ENCODE measurements at regions not wholly inside any gene's neighbourhood (a gene's known extent, or its start where the extent isn't known, plus 50 kb on each side); places are given as distances from the start of the nearest gene placed in this dataset.
"Not testable (repeated sequence)": the region's sequence is repeated elsewhere in the genome, so short reads cannot be mapped to it uniquely, and the experiment has no call there.

DNA sequence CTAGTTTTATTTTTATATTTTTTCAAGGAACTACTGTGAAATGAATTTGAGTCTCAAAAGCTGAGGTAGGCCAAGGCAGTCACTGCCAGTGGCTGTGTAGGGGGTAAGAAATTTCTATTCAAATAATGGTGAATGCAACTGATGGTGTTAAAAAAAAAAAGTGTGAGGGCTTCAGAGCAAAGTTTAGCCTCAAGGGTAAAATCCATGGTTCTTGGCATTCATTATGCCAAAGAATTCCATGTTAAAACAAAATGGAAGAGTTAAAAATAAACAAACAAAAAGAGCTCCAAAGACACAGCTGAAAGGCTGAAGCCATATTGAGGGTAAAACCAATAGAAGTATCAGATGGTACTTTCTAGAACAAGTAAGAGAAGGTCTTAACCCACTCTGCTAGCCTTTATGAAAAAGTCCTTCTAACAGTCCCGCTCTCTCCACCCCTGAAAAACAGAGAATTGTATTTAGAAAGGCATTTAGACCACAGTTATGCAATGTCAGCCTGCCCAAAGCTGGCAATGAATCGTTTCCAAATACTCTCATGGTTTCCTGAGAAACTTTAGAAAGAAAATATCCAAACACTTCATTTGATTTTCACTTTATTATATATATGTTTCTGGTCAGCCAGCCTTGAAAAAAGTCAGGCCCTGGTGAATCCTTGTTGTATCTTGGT lies 158.4 kb upstream of the GMNC start:
- TF ChIP-seq, protein P1, sequence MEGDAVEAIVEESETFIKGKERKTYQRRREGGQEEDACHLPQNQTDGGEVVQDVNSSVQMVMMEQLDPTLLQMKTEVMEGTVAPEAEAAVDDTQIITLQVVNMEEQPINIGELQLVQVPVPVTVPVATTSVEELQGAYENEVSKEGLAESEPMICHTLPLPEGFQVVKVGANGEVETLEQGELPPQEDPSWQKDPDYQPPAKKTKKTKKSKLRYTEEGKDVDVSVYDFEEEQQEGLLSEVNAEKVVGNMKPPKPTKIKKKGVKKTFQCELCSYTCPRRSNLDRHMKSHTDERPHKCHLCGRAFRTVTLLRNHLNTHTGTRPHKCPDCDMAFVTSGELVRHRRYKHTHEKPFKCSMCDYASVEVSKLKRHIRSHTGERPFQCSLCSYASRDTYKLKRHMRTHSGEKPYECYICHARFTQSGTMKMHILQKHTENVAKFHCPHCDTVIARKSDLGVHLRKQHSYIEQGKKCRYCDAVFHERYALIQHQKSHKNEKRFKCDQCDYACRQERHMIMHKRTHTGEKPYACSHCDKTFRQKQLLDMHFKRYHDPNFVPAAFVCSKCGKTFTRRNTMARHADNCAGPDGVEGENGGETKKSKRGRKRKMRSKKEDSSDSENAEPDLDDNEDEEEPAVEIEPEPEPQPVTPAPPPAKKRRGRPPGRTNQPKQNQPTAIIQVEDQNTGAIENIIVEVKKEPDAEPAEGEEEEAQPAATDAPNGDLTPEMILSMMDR (conservative IDR thresholded peaks at IDR 0.05; ENCODE audit: low read depth, low read length) = no peak
- Histone ChIP-seq H3K27ac (no peak overlapping the region), H3K4me1 (ENCODE audit: low read depth, poor library complexity, severe bottlenecking) (no peaks in the 10 kb centered on the region), H2AFZ (ENCODE audit: low read depth) (no peak overlapping the region), H4K20me1 (ENCODE audit: insufficient read depth) (no peaks in the 10 kb centered on the region), H3K79me2 (ENCODE audit: insufficient read depth, low read depth) (no peaks in the 10 kb centered on the region), H3K27me3 (ENCODE audit: insufficient read depth, low read depth) (no peaks in the 10 kb centered on the region), H3K36me3 (ENCODE audit: insufficient read depth) (no peaks in the 10 kb centered on the region), H3K4me3 (IDR thresholded peaks at IDR 0.05; ENCODE audit: insufficient read depth, low read depth, low read length) (no peak overlapping the region), H3K4me2 (no peak overlapping the region), H3K9ac (no peak overlapping the region)

- Histone ChIP-seq H3K36me3 (ENCODE audit: insufficient read depth) (no peaks in the 10 kb centered on the region), H3K79me2 (ENCODE audit: insufficient read depth, low read depth) (no peaks in the 10 kb centered on the region), H3K27ac (no peak overlapping the region), H3K9ac (no peak overlapping the region), H3K27me3 (ENCODE audit: insufficient read depth, low read depth) (no peaks in the 10 kb centered on the region), H2AFZ (ENCODE audit: low read depth) (no peak overlapping the region), H3K4me3 (IDR thresholded peaks at IDR 0.05; ENCODE audit: insufficient read depth, low read depth, low read length) (no peak overlapping the region), H4K20me1 (ENCODE audit: insufficient read depth) (no peaks in the 10 kb centered on the region), H3K4me2 (no peak overlapping the region), H3K4me1 (ENCODE audit: low read depth, poor library complexity, severe bottlenecking) (no peaks in the 10 kb centered on the region)
- TF ChIP-seq, protein P1 (conservative IDR thresholded peaks at IDR 0.05; ENCODE audit: low read depth, low read length) = no peak
Measured at GRCh38 chr3:191019855-191020254, 157.4 kb upstream of the GMNC start.

- not testable (repeated sequence) for H3K27me3 ChIP-seq (ENCODE audit: insufficient read depth, low read depth); H3K79me2 ChIP-seq (ENCODE audit: insufficient read depth, low read depth); H2AFZ ChIP-seq (ENCODE audit: low read depth); H3K36me3 ChIP-seq (ENCODE audit: insufficient read depth); H3K4me2 ChIP-seq; H3K27ac ChIP-seq; H3K4me3 ChIP-seq (IDR thresholded peaks at IDR 0.05; ENCODE audit: insufficient read depth, low read depth, low read length); H4K20me1 ChIP-seq (ENCODE audit: insufficient read depth); H3K4me1 ChIP-seq (ENCODE audit: low read depth, poor library complexity, severe bottlenecking); H3K9ac ChIP-seq
Measured at GRCh38 chr3:191015960-191016359, 153.5 kb upstream of the GMNC start.

DNA sequence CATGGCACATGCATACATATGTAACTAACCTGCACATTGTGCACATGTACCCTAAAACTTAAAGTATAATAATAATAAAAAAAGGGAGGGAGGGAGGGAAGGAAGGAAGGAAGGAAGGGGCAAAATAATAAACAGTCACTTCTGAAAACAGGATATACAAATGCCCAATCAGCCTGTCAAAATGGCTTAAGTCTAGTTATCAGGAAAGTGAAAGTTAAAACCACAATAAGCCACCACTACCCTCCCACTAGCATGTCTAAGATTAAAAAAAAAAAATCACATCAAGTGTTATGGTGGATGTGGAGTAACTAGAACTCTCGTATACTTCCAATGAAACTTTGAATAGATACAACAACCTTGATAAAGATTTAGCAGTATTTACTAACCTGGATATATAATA lies 145.6 kb upstream of the GMNC start:
- Histone ChIP-seq H4K20me1 (ENCODE audit: insufficient read depth) (no peaks in the 10 kb centered on the region), H3K4me1 (ENCODE audit: low read depth, poor library complexity, severe bottlenecking) (peaks cover 3% of the 10 kb centered on the region), H3K79me2 (ENCODE audit: insufficient read depth, low read depth) (no peaks in the 10 kb centered on the region), H3K27ac (no peak overlapping the region), H2AFZ (ENCODE audit: low read depth) (no peak overlapping the region), H3K4me3 (IDR thresholded peaks at IDR 0.05; ENCODE audit: insufficient read depth, low read depth, low read length) (no peak overlapping the region), H3K4me2 (no peak overlapping the region), H3K36me3 (ENCODE audit: insufficient read depth) (no peaks in the 10 kb centered on the region), H3K9ac (no peak overlapping the region), H3K27me3 (ENCODE audit: insufficient read depth, low read depth) (no peaks in the 10 kb centered on the region)
- TF ChIP-seq, protein P1 (conservative IDR thresholded peaks at IDR 0.05; ENCODE audit: low read depth, low read length) = no peak

DNA sequence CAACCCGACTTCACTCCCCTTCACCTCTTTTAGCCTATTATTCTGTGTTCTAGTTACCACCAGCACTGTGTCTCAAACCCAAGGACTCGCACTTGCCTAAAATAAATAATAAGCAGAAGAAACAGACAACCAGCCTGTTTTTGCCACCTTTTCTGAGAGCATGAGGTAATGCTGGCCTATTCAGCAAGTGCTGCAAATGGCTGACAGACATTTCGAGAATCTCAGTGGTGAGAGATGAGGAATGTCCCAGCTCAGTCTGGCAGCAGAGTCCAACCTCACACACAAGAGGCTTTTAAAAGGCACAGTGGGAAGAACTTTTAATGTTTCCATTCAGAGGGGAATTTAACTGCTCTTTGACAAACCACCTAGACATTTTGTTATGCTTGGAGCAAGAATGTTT lies 143.3 kb upstream of the GMNC start:
- H3K9ac ChIP-seq = no peak overlapping the region
- no peaks in the 10 kb centered on the region for H3K79me2 ChIP-seq (ENCODE audit: insufficient read depth, low read depth)
- no peak overlapping the region for H3K27ac ChIP-seq

More for the DNA sequence above, 143.3 kb upstream of the GMNC start:
- Histone ChIP-seq H3K36me3 (ENCODE audit: insufficient read depth) (no peaks in the 10 kb centered on the region), H2AFZ (ENCODE audit: low read depth) (no peak overlapping the region), H3K4me2 (no peak overlapping the region; the same call in none of the 2 replicates), H3K27me3 (ENCODE audit: insufficient read depth, low read depth) (no peaks in the 10 kb centered on the region), H4K20me1 (ENCODE audit: insufficient read depth) (no peaks in the 10 kb centered on the region), H3K4me1 (ENCODE audit: low read depth, poor library complexity, severe bottlenecking) (peaks cover 3% of the 10 kb centered on the region), H3K4me3 (IDR thresholded peaks at IDR 0.05; ENCODE audit: insufficient read depth, low read depth, low read length) (no peak overlapping the region)
- TF ChIP-seq, protein P1 (conservative IDR thresholded peaks at IDR 0.05; ENCODE audit: low read depth, low read length) = no peak
